HG03565 (cell line): ENCODE measurements at regions not wholly inside any gene's neighbourhood (a gene's known extent, or its start where the extent isn't known, plus 50 kb on each side); places are given as distances from the start of the nearest gene placed in this dataset.
"Not testable (repeated sequence)": the region's sequence is repeated elsewhere in the genome, so short reads cannot be mapped to it uniquely, and the experiment has no call there.

Experiments used
- ATAC-seq: cut with Tn5 transposase; IDR thresholded peaks from one replicate; pipeline ENCODE4 v1.9.1; 2021; ENCODE audit warnings: mild to moderate bottlenecking, moderate library complexity; ENCODE audit not compliant: unreplicated experiment

GRCh38 chr9:21591221-21592062 lies 109.3 kb upstream of the IFNE start:
- peak; percentile 75 for ATAC-seq

- no peak for ATAC-seq
Measured at GRCh38 chr9:21592063-21592338, 109.9 kb upstream of the IFNE start.

GRCh38 chr9:21597284-21597683 lies 115.2 kb upstream of the IFNE start:
- no peak for ATAC-seq

- no peak for ATAC-seq
Measured at GRCh38 chr9:21598749-21599148, 116.6 kb upstream of the IFNE start.

- no peak for ATAC-seq
Measured at GRCh38 chr9:21605489-21605931, 123.4 kb upstream of the IFNE start.

DNA sequence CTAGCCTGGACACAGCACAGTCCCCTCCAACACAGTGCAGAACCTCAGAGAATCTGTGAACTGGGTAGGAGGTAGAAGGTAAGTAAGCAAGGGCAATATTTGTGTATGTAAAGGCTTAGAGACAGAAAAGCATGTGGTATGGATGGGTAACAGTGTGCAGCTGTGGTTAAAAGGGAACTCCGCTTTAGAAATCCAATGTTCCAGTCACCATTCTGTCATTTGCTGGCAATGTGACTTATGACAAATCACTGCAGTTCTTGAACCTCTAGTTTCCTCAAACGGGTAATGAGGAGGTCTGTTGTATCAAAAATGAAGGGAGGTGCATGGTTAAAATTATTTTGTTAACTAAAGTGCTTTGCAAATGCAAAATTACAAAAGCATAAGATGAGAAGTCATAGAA lies 125.5 kb upstream of the IFNE start:
- ATAC-seq, result no peak

DNA sequence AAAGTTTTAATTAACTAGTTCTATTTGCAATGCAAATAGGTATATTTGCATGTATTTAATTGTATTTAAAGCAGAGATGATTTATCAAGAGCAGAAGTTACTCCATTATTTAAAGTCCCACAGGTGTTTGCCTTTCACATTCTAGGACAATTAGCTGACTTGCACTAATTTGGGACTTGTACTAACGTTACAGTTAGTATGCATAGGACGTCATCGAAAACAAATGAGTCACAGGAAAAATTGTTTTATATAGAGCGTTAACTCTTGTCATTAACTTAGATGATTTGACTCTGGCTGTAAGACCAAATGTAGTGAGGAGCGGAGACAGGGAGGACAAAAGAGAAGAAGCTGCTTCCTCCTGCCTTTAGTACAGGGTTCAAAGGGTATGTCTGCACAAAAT lies 126.1 kb upstream of the IFNE start:
- ATAC-seq, result no peak

DNA sequence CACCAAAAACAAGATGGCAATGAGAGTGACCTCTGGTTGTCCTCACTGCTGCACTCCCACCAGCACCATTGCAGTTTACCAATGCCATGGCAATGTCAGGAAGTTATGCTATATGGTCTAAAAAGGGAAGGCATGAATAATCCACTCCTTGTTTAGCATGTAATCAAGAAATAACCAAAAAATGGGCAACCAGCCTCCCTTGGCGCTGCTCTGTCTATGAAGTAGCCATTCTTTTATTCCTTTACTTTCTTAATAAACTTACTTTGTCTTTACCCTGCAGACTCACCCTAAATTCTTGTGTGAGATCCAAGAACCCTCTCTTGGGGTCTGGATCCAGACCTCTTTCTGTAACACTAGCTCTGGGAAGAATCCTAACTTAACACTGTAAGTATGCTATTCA lies 127.4 kb upstream of the IFNE start:
- no peak for ATAC-seq

DNA sequence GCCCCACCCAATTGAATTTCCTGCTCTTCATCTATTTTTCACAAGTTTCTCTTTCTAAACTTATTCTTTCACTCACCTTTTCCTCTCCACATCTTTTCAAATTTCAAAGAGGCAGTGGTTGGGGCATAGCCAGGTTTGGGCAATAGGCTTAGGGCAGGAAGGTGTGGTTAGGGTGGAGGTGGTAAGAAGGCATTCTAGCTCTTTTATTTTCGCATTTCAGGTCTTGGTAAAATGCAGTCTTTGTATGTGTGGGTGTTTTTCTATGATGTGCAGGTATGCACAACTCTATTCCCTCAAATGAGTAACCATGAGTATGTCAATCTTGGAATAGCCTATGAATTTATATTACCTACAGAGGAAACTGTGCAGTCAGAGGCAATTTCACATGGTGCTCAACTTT lies 129.8 kb upstream of the IFNE start:
- ATAC-seq, result no peak

GRCh38 chr9:21615018-21615417 lies 132.9 kb upstream of the IFNE start:
- no peak for ATAC-seq

- ATAC-seq, result no peak
Measured at GRCh38 chr9:21615446-21615845, 133.3 kb upstream of the IFNE start.

DNA sequence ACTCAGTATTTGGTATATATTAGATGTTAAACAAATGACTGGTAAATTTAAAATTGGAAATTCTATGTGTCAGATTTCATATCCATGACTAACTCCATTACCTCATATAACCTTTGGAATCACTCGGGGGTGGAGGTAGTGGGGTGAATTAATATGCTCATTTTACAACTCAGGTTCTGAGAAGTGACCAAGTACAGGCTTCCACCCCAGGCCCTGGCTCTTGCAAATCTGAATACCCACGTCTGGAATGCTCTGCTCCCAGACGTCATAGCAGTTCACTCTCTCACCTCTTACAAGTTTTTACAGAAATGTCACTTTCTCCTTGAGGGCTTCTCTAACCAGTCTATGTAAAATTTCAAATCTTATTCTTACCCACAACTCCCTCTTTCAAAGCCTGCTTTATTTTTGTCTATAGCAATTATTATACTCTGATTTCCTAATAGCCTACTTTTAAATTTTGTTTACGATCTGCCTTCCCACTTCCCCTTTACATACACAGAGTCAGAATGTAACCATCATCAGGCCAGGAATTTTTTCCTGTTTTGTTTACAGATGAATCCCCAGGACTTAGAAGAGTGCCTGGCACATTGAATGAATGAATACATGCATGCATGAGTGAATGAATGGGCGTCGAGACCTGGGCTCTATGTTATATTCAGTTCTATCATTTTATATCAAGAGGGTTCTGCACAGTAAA lies 134.1 kb upstream of the IFNE start:
- no peak for ATAC-seq

DNA sequence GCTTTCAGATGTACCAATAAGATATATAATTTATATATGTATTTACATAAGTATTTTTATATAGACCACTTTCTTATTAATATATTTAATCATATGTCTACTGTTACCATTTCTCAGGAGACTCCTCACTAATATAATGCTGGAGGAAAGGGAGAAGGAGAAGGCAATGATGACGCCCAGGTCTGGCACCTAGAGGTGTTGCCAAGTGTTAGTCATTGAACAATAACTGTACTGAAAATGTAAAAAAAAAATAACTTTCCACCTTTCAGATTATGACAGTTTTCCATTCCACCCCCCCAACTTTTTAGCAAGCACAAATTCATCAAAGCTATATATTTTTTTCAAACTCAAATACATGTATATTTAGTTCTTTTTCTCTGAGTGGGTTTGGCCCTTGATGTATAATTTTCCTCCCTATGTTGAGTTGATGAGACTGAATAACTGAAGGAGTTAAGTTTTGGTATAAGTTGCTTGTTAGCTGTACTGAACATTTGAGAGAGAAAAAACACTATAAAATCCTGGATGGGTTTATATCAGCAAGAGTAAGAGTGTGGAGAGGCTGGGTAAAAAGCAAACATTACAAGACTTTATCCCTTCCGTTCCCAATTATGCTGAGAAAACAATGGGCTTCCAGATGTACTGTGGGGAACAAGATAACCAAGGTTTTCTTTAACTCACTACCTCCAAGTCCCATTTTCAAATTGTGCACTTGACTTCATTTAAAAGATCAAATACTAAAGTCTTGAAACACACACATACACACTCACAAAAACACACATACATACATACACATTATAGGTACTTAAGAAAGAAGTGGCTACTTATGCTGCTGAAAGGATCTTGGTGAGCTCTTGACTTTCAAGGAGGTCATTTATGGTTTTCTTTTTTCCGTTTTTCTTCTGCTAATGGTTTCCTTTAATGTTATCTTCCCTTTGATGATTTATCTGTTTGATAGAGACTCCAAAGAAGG lies 142.8 kb upstream of the IFNE start:
- ATAC-seq, result no peak

DNA sequence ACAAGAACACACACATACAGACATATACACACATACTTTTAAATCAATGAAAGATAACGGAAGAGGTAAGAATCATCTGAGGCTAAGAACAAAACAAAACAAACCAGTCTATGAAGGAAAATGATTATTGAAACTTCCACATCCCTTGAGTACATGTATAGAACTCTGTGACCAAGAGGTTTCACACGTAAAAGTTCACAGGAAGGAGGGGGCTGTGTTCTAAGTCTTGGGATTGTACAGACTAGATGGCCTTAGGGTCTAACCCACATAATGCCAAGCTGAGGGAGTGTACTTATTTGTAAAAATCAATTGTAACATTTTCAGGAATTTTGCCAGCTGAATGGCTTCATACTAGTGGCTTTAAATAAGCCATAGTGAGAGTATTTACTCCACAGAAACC lies 144.4 kb upstream of the IFNE start:
- ATAC-seq, result no peak

- not testable (repeated sequence) for ATAC-seq
Measured at GRCh38 chr9:21628954-21629353, 146.8 kb upstream of the IFNE start.

- ATAC-seq, result no peak
Measured at GRCh38 chr9:21634951-21635350, 152.8 kb upstream of the IFNE start.

DNA sequence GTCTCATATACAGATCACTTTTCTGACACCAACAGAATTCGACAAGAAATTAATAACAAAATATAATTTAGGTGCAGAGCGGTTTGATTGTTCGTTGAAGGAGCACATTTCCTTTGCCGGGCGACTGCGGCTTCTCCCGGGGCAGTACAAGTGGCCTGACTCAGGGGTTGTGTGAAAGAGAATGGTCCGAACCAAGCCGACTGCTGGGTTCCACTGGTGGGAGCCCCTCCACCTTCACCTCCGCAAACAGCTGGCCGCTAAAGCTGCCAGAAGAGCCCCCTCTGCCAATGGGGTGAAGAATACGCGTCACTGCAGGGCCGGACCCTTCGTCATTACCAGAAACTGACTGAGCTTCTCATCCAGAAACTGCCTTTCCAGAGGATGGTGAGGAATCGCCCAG lies 156.0 kb upstream of the IFNE start:
- no peak for ATAC-seq

- no peak for ATAC-seq
Measured at GRCh38 chr9:21653091-21653490, 149.3 kb upstream of the MTAP start.

DNA sequence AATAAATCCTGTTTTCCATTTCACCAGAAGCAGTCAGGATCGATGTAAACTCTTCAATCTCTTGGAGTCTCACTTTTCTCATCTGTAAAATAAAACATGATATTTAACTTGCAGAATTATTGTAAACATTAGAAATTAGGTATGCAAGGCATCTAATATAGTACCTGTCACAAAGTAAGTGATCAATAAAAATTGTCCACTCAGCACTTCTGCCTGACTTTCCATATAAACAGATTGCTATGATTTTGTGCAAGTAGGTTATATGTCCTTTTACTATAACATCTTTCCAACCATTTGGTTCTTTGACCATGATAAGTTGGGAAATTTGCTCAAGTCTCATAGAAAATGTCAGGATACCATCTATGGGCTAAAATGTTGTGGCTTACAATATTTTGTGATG lies 148.8 kb upstream of the MTAP start:
- no peak for ATAC-seq

GRCh38 chr9:21656776-21657674 lies 145.4 kb upstream of the MTAP start:
- ATAC-seq, result no peak
